H9 (cell line): ENCODE measurements at regions not wholly inside any gene's neighbourhood (a gene's known extent, or its start where the extent isn't known, plus 50 kb on each side); places are given as distances from the start of the nearest gene placed in this dataset.

Experiments
- DNase-seq: peaks from one replicate; pipeline ENCODE4 v3.0.0-alpha.2; 2017
- H2AFZ ChIP-seq: one replicate; pipeline ENCODE4 v1.6.1; 2013; ENCODE audit warnings: mild to moderate bottlenecking, low read length, control low read depth, moderate library complexity
- H2AK5ac ChIP-seq: 2 replicates; pipeline ENCODE4 v1.6.1; 2013; ENCODE audit warnings: low read length, control low read depth, mixed read lengths; ENCODE audit not compliant: insufficient read length
- H2BK120ac ChIP-seq: one replicate; pipeline ENCODE4 v1.6.1; 2013; ENCODE audit warnings: low read depth, mild to moderate bottlenecking, low read length, control low read depth, inconsistent platforms; ENCODE audit not compliant: poor library complexity, severe bottlenecking
- H2BK12ac ChIP-seq: 2 replicates; pipeline ENCODE4 v1.6.1; 2013; ENCODE audit warnings: low read length, control low read depth, mixed read lengths, low read depth; ENCODE audit not compliant: insufficient read length
- H2BK15ac ChIP-seq: 2 replicates; pipeline ENCODE4 v1.6.1; 2013; ENCODE audit warnings: low read depth, low read length, control low read depth
- H2BK20ac ChIP-seq: one replicate; pipeline ENCODE4 v1.6.1; 2013; ENCODE audit warnings: low read depth, mild to moderate bottlenecking, low read length, control low read depth, inconsistent platforms; ENCODE audit not compliant: poor library complexity, severe bottlenecking
- H2BK5ac ChIP-seq: 2 replicates; pipeline ENCODE4 v1.6.1; 2013; ENCODE audit warnings: low read length, control low read depth, mixed read lengths; ENCODE audit not compliant: insufficient read length
- H3K14ac ChIP-seq: 2 replicates; pipeline ENCODE4 v1.6.1; 2013; ENCODE audit warnings: low read length, control low read depth; ENCODE audit not compliant: insufficient read depth
- H3K18ac ChIP-seq: 2 replicates; pipeline ENCODE4 v1.6.1; 2013; ENCODE audit warnings: low read depth, mild to moderate bottlenecking, mixed read lengths, low read length, control low read depth; ENCODE audit not compliant: insufficient read length
- H3K23ac ChIP-seq: 2 replicates; pipeline ENCODE4 v1.6.1; 2013; ENCODE audit warnings: low read length, control low read depth, mixed read lengths, low read depth; ENCODE audit not compliant: insufficient read length
- H3K23me2 ChIP-seq: 2 replicates; pipeline ENCODE4 v1.6.1; 2013; ENCODE audit warnings: low read depth, mild to moderate bottlenecking, mixed read lengths, low read length, control low read depth; ENCODE audit not compliant: insufficient read length, poor library complexity, severe bottlenecking
- H3K27ac ChIP-seq: 2 replicates; pipeline ENCODE4 v1.5.1; 2013; ENCODE audit warnings: low read length, control low read depth, mixed read lengths, low read depth; ENCODE audit not compliant: insufficient read length
- H3K27me3 ChIP-seq: 2 replicates; pipeline ENCODE4 v1.6.1; 2013; ENCODE audit warnings: low read length, control low read depth, inconsistent platforms; ENCODE audit not compliant: insufficient read depth
- H3K4ac ChIP-seq: 2 replicates; pipeline ENCODE4 v1.6.1; 2013; ENCODE audit warnings: low read depth, mild to moderate bottlenecking, control low read depth, inconsistent platforms, low read length, moderate library complexity
- H3K4me1 ChIP-seq: 2 replicates; pipeline ENCODE4 v1.6.1; 2013; ENCODE audit warnings: low read length, control low read depth, inconsistent platforms; ENCODE audit not compliant: insufficient read depth
- H3K4me2 ChIP-seq: 2 replicates; pipeline ENCODE4 v1.6.1; 2013; ENCODE audit warnings: low read length, control low read depth, mixed read lengths; ENCODE audit not compliant: insufficient read length, insufficient read depth
- H3K56ac ChIP-seq: 2 replicates; pipeline ENCODE4 v1.6.1; 2013; ENCODE audit warnings: low read depth, mild to moderate bottlenecking, mixed read lengths, low read length, control low read depth; ENCODE audit not compliant: insufficient read length
- H3K79me1 ChIP-seq: 2 replicates; pipeline ENCODE4 v1.6.1; 2013; ENCODE audit warnings: low read depth, mild to moderate bottlenecking, moderate library complexity, low read length, control low read depth, inconsistent platforms; ENCODE audit not compliant: insufficient read depth, poor library complexity, severe bottlenecking
- H3K79me2 ChIP-seq: 2 replicates; pipeline ENCODE4 v1.6.1; 2013; ENCODE audit warnings: low read length, control low read depth, inconsistent platforms; ENCODE audit not compliant: insufficient read depth
- H3K9ac ChIP-seq: 2 replicates; pipeline ENCODE4 v1.6.1; 2013; ENCODE audit warnings: low read length, control low read depth, mixed read lengths; ENCODE audit not compliant: insufficient read length; ENCODE audit errors: extremely low read depth
- H3K9me3 ChIP-seq: one replicate; pipeline ENCODE4 v1.6.1; 2013; ENCODE audit warnings: low read depth, low read length, inconsistent platforms; ENCODE audit not compliant: control insufficient read depth
- H3T11ph ChIP-seq: one replicate; pipeline ENCODE4 v1.6.1; 2013; ENCODE audit warnings: mild to moderate bottlenecking, low read length, control low read depth, inconsistent platforms
- H4K20me1 ChIP-seq: one replicate; pipeline ENCODE4 v1.6.1; 2013; ENCODE audit not compliant: control insufficient read depth, insufficient read length, insufficient read depth
- H4K5ac ChIP-seq: 2 replicates; pipeline ENCODE4 v1.6.1; 2013; ENCODE audit warnings: low read depth, mild to moderate bottlenecking, mixed read lengths, low read length, control low read depth; ENCODE audit not compliant: insufficient read length
- H4K8ac ChIP-seq: replicated peaks from 2 replicates; pipeline ENCODE4 v1.6.1; 2013; ENCODE audit warnings: low read length, control low read depth, mixed read lengths, low read depth; ENCODE audit not compliant: insufficient read length
- H4K91ac ChIP-seq: 2 replicates; pipeline ENCODE4 v1.6.1; 2013; ENCODE audit warnings: low read depth, mild to moderate bottlenecking, moderate library complexity, mixed read lengths, low read length, control low read depth; ENCODE audit not compliant: insufficient read length
- H3K27ac Mint-ChIP-seq, 3 experiments: 2 replicates in 2 of 3; 3 replicates in 1 of 3; pipeline ENCODE4 v1.8.0; 2020 to 2021; ENCODE audit warnings: mixed read lengths in 3 of 3, mild to moderate bottlenecking in 1 of 3, moderate library complexity in 1 of 3
- H3K27me3 Mint-ChIP-seq: 2 replicates; pipeline ENCODE4 v1.8.0; 2021; ENCODE audit warnings: low read depth, mild to moderate bottlenecking, moderate library complexity, mixed read lengths
- H3K36me3 Mint-ChIP-seq, 3 experiments: 2 replicates in 2 of 3; 3 replicates in 1 of 3; pipeline ENCODE4 v1.8.0; 2020 to 2021; ENCODE audit warnings: low read depth in 3 of 3, mixed read lengths in 3 of 3; ENCODE audit not compliant: insufficient read depth in 1 of 3
- H3K4me1 Mint-ChIP-seq, 2 experiments: 2 replicates each; pipeline ENCODE4 v1.8.0; 2020; ENCODE audit warnings: mixed read lengths in 2 of 2
- H3K4me3 Mint-ChIP-seq, 2 experiments: 2 replicates in 1 of 2; 3 replicates in 1 of 2; pipeline ENCODE4 v1.8.0; 2020 to 2021; ENCODE audit warnings: mild to moderate bottlenecking in 2 of 2, mixed read lengths in 2 of 2, moderate library complexity in 1 of 2
- H3K9me3 Mint-ChIP-seq, 2 experiments: 2 replicates in 1 of 2; 3 replicates in 1 of 2; pipeline ENCODE4 v1.8.0; 2020; ENCODE audit warnings: mild to moderate bottlenecking in 2 of 2, mixed read lengths in 2 of 2, moderate library complexity in 1 of 2
- CTCF ChIP-seq: fragments of 200-600 bp; sonication (generic); conservative IDR thresholded peaks from 3 replicates; pipeline ENCODE4 v1.8.0; 2021; ENCODE audit warnings: antibody characterized with exemption, mild to moderate bottlenecking
- WGBS: extraction: QIAGEN DNeasy Blood & Tissue Kit; methylation state at CpG from one replicate; pipeline ENCODE4 v1.1.7; 2013; ENCODE audit warnings: missing lambda C conversion rate, low lambda C conversion rate, mixed read lengths; ENCODE audit not compliant: insufficient read length; ENCODE audit errors: extremely low coverage; 5-methylcytosine and 5-hydroxymethylcytosine counted together

GRCh38 chr1:193538003-193538354, 351.6 kb upstream of the B3GALT2 start:
- H3K9me3 Mint-ChIP-seq: no peaks in the 10 kb centered on the region
- H3K23me2 ChIP-seq: no peaks in the 10 kb centered on the region
- no peak overlapping the region; a peak in 1 of 7 replicates for H3K27ac Mint-ChIP-seq
- H3K36me3 Mint-ChIP-seq: no peaks in the 10 kb centered on the region
- no peak overlapping the region for H3K9ac ChIP-seq
- no peak overlapping the region for H2BK5ac ChIP-seq
- no peaks in the 10 kb centered on the region for H3K79me1 ChIP-seq
- H3K79me2 ChIP-seq: no peaks in the 10 kb centered on the region
- no CpG with 5 or more reads among the region's 2 CpGs for WGBS
- peaks cover 12 to 13% of the 10 kb centered on the region in 2 experiments for H3K4me1 Mint-ChIP-seq
- no peak overlapping the region for H2AFZ ChIP-seq
- no peak overlapping the region for H3K4me3 Mint-ChIP-seq
- H4K8ac ChIP-seq: no peak overlapping the region
- no peaks in the 10 kb centered on the region for H3K9me3 ChIP-seq
- H3K4me1 ChIP-seq: peaks cover 2% of the 10 kb centered on the region; the same call in 1 of the 2 replicates
- H4K20me1 ChIP-seq: no peaks in the 10 kb centered on the region
- no peak overlapping the region for H3K27ac ChIP-seq
- H3K23ac ChIP-seq: no peak overlapping the region
- H2BK15ac ChIP-seq: no peak overlapping the region
- DNase-seq: no peak
- H3T11ph ChIP-seq: no peak overlapping the region
- no peak overlapping the region for H2BK120ac ChIP-seq
- H3K18ac ChIP-seq: no peak overlapping the region
- H2BK12ac ChIP-seq: no peak overlapping the region
- H2AK5ac ChIP-seq: no peak overlapping the region
- H3K14ac ChIP-seq: no peak overlapping the region
- no peak overlapping the region for H3K4ac ChIP-seq
- H3K56ac ChIP-seq: no peak overlapping the region
- H3K27me3 ChIP-seq: no peaks in the 10 kb centered on the region
- H2BK20ac ChIP-seq: no peak overlapping the region
- no peak overlapping the region for H3K4me2 ChIP-seq
- no peak overlapping the region for H4K5ac ChIP-seq
- no peak overlapping the region for H4K91ac ChIP-seq
- TF ChIP-seq CTCF: no peak
- H3K27me3 Mint-ChIP-seq: no peaks in the 10 kb centered on the region
